ENCODE measurements at regions not wholly inside any gene's neighbourhood (a gene's known extent, or its start where the extent isn't known, plus 50 kb on each side); places are given as distances from the start of the nearest gene placed in this dataset.
A peak's percentile ranks its signal among the peaks of the same experiment; 100 is the strongest.

DNA sequence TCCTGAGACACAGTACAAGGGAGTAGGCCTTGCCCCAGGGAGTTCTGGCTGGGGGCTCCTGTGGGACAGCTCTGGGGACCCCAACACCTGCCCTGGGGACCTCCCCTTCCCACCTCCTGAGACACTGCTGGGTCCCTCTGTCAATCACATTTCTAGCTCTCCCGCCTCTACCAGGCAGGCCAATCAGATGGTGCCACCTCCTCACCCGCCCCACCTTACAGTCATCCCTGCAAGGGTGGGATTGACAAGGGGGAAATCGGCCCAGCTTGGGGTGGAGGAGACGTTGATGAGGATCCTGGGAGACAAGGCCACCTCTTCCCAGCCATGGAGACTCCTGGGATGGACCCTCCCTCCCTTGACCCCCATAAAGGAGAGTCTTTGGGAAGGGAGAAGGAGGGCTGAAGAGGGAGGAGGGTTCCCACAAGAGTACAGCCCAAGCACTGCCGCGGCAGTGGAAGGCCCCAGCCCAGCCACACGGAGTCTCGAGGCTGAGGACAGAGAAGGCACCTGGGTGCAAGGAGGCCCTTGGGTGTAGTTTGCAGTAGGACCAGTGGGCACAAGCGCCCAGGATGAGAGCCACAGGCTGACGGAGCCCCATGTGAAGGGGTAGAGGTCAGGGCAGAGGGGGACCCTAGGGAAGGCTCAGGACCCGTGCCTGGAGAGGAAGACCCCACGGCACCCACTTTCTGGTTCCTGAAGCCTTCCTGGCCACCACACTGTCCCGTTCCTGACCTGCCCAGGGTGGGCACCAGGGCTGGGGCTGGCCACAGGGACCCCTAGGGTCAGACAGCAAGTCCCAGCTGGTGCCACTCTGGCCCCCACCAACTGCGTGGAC is 109.9 kb upstream of the OTOS start:
- TF ChIP-seq ZFX (IDR thresholded peaks at IDR 0.05) = no peak
- TF ChIP-seq, protein P1, sequence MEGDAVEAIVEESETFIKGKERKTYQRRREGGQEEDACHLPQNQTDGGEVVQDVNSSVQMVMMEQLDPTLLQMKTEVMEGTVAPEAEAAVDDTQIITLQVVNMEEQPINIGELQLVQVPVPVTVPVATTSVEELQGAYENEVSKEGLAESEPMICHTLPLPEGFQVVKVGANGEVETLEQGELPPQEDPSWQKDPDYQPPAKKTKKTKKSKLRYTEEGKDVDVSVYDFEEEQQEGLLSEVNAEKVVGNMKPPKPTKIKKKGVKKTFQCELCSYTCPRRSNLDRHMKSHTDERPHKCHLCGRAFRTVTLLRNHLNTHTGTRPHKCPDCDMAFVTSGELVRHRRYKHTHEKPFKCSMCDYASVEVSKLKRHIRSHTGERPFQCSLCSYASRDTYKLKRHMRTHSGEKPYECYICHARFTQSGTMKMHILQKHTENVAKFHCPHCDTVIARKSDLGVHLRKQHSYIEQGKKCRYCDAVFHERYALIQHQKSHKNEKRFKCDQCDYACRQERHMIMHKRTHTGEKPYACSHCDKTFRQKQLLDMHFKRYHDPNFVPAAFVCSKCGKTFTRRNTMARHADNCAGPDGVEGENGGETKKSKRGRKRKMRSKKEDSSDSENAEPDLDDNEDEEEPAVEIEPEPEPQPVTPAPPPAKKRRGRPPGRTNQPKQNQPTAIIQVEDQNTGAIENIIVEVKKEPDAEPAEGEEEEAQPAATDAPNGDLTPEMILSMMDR (conservative IDR thresholded peaks at IDR 0.05) = no peak
- no peak overlapping the region; the same call in 1 of the 2 replicates for H3K27ac ChIP-seq

DNA sequence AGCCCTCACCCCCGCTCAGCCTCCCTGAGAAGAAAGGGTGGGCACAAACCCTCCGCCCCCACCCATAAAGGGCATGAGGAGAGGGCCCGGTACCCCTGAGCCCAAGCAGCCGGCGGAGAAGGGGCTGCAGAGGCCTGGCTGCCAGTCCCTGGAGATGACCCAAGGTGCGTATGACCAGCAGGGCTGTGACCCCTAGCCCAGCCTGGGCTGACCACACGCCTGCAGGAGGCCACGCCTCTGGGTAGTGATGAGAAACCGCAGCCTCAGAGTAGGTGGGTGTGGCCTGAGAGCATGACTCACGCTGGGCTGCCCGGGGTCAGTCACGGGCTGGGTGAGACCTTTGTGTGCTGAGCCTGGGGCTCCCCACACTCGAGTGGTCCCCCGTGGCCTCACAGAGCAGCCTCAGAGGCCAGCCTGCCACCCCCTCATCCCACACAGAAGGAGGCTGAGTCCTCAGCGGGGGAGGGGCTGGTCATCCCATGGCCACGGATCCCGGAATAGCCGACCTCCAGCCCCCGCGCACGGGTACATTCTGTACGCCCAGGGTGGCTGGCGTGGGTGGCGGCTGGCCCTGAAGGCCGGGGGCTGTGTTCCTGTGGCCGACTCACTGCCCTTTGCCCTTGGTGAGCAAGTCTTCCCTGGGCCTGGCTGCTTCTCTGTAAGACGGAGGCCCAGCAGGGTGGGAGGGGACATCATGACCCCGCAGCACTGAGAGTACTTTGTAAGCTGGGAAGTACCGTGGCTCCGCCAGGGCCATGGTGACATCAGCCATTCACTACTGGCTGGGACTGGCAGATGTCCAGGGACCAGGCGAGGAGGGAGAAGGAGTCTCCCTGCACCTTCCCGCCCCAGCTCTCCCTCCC is 110.8 kb upstream of the OTOS start:
- no peak for TF ChIP-seq ZFX (IDR thresholded peaks at IDR 0.05)
- TF ChIP-seq, protein P1 (conservative IDR thresholded peaks at IDR 0.05) = no peak
- peak overlapping the region; percentile 5; the same call in 1 of the 2 replicates for H3K27ac ChIP-seq

DNA sequence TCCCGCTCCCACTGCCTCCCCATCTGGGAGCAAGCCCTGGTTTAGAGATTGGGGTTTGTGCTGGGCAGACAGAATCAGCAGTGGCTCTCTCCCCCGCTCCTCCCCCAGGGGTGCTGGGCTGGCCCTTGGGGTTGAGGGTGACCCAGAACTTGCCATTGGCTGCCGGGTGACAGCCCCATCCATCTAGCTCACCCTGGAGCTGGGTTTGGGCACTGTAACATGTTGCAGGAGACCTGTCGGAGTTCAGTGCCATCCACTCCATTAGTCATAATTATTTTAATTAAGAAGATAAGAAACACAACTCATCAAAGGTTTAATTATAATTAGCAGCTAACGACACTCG is 111.4 kb upstream of the OTOS start:
- TF ChIP-seq, protein P1 (conservative IDR thresholded peaks at IDR 0.05) = no peak
- TF ChIP-seq ZFX (IDR thresholded peaks at IDR 0.05) = no peak
- no peak overlapping the region for H3K27ac ChIP-seq

DNA sequence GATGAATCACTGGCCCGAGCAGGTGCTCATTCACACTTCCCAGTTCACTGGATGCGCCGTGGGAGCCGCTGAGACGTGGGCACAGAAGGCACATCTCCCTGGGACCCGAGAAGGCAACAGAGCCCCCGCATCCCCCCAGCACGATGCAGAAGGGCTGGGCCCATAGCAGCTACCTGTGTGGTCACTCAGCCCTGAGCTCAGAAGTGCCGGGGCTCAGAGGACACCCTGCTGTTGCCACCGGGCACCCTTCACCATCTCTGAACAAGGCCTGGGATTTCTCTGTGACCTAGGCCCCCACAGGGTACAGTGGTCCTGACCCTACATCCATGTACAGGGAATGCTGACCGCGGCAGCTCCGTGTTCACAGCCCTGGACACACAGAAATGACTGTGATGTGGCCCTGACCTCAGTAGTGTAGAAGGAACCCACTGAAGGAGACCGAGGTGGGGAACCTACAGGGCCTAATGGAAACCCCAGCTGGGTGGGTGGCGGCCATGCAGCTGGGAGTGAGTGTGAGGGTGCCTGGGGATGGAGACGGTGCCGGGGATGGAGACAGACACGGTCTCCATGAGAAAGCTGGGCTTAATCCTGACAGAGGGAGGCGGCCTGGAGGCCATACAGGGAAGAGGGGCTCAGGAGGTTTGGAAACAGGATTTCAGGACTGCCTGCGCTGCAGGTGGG is 111.9 kb upstream of the OTOS start:
- TF ChIP-seq, protein P1 (conservative IDR thresholded peaks at IDR 0.05) = no peak
- TF ChIP-seq ZFX (IDR thresholded peaks at IDR 0.05) = no peak
- H3K27ac ChIP-seq = no peak overlapping the region

DNA sequence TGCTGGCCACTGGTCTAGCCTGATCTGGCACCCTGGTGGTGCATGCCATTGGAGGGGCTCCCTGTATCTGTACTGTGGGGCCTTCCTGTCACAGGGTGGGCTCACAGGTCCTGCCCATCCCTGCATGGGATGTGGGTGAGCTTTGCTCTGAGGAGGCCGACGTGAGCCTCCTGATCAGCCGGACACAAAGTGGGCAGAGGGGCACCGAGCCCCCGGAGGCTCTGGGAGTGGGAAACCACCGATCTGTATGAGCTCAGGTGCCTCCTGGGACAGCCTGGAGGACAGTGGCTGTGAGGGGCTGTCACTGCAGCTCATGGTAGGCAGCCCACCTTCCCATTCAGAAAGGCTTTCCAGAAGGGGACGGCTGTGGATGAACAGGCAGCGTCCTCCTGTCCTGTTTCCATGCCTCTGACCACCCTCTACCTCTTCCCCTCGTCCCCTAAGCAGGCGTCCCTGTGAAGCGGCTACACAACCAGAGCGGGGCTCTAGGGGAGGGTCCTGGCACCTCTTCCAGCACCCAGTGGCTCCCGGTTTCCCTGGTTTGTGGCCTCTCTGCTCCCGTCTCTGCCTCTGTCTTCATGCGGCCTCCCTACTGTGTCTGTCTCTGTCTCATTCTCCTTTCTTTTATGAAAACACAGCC is 112.5 kb upstream of the OTOS start:
- no peak overlapping the region for H3K27ac ChIP-seq
- TF ChIP-seq ZFX (IDR thresholded peaks at IDR 0.05) = no peak
- TF ChIP-seq, protein P1 (conservative IDR thresholded peaks at IDR 0.05) = no peak

DNA sequence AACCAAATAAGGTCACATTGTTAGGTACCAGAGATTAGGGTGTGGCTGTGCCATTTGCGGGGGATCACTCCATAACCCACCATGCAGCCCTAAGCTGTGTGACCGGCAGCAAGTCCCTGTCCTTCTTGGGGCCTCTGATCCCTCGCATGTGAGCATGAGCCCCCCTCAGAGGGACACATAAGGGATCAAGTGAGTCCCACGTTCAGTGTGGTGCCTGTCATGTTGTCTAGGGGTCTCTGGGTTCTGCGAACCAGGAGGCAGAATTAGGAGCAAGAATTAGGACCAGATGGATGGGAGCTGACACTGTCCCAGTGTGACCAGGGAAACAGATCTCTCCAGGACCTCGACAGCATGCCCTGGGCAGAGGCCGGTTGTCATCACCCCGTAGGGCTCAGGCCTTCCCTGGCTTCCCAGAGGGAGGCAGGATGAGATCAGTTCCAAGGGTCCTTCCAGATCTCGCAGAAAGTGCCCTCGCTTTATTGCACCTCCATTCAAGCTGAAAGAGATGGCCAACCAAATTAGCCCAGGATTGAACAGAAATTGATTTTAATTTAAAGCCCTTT is 113.2 kb upstream of the OTOS start:
- TF ChIP-seq, protein P1 (conservative IDR thresholded peaks at IDR 0.05) = no peak
- no peak for TF ChIP-seq ZFX (IDR thresholded peaks at IDR 0.05)

More for the DNA sequence above, 113.2 kb upstream of the OTOS start:
- no peak overlapping the region for H3K27ac ChIP-seq

All from C4-2B (cell line).